Kidney epithelial cell (primary cell): ENCODE measurements at regions not wholly inside any gene's neighbourhood (a gene's known extent, or its start where the extent isn't known, plus 50 kb on each side); places are given as distances from the start of the nearest gene placed in this dataset.

Experiments used
- DNase-seq: peaks from one replicate; pipeline ENCODE4 v3.0.0-alpha.2; 2010; ENCODE audit warnings: low read depth
- H3K27me3 ChIP-seq: 2 replicates; pipeline ENCODE4 v1.6.0; 2011; ENCODE audit warnings: low read length; ENCODE audit not compliant: control insufficient read depth, insufficient read depth
- H3K36me3 ChIP-seq: 2 replicates; pipeline ENCODE4 v1.5.1; 2011; ENCODE audit warnings: low read length; ENCODE audit not compliant: control insufficient read depth, insufficient read depth
- H3K4me3 ChIP-seq: 2 replicates; pipeline ENCODE4 v1.5.1; 2011; ENCODE audit warnings: low read depth, mild to moderate bottlenecking, control low read depth, low read length
- CTCF ChIP-seq: IDR thresholded peaks from 2 replicates; pipeline ENCODE4 v1.5.1; 2011; ENCODE audit warnings: mild to moderate bottlenecking, moderate library complexity, low read length, control low read depth, inconsistent platforms; ENCODE audit not compliant: insufficient read depth, poor library complexity, severe bottlenecking

GRCh38 chr14:58825606-58826005 lies 187.8 kb downstream of the DACT1 start:
- no peak for DNase-seq
- Histone ChIP-seq H3K4me3 (no peak overlapping the region), H3K36me3 (no peaks in the 10 kb centered on the region), H3K27me3 (no peaks in the 10 kb centered on the region)
- no peak for TF ChIP-seq CTCF

DNA sequence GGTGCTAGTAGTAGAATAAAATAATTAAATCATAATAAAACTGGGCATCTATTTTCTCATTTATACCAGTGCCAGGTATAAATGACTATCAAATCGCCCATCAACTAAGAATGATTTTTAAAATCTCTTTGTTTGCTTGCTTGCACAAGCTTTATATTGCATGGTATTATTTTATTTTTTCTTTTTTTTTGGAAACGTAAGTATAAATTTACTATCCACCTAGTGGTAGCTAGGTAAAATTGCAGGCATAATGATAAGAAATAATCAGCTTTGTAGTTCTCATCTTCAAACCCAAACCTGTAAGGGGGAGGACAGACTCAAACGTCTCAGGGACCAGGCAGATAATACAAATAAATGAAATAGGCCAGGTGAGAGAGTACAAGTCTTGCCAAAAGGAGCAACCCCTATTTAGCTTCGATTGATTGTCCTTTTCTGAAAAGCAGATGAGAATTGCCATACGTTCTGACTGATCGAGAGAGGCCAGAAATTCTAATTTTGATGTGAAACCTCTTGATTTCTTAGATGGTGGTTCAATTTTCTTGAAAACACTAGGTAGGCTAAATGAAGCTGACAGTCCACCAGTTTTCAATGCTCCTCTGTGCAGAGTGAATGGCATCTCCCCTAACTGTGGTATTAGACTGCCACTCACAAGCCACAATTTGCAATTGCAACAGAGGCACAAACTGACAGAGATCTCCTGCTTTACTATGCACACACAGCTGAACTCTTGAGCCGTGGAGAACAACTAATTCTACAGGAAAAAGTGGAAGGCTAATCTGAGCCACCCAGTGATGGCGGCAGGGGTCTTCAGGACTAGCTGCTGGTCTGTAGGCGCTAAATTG lies 189.3 kb downstream of the DACT1 start:
- DNase-seq = no peak
- peak; percentile 30 for TF ChIP-seq CTCF
- H3K4me3 ChIP-seq = no peak overlapping the region
- no peaks in the 10 kb centered on the region for H3K27me3 ChIP-seq
- no peaks in the 10 kb centered on the region for H3K36me3 ChIP-seq

DNA sequence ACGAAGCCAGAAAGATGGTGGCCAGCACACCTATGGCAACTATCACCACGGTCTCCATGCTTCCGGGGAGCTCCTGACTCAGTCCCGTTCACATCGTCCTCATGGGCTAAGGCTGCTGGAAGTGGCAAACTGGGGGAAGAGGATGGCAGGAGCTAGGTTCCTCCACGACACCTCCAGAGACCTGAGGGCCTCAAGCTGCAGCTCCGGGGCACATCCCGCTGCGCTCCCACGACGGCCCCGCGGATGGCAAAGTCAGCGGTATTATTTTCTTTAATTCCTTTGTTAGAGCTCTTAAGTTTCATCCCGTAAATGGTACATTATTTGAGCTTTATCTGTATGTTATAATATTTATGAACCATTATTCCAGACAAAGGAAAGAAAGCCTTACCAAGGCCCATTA lies 190.5 kb downstream of the DACT1 start:
- H3K27me3 ChIP-seq = no peaks in the 10 kb centered on the region
- DNase-seq = no peak
- no peak overlapping the region for H3K4me3 ChIP-seq
- no peaks in the 10 kb centered on the region for H3K36me3 ChIP-seq
- no peak for TF ChIP-seq CTCF

- DNase-seq = peak; percentile 18
- H3K27me3 ChIP-seq = no peaks in the 10 kb centered on the region
- no peaks in the 10 kb centered on the region for H3K36me3 ChIP-seq
- no peak overlapping the region for H3K4me3 ChIP-seq
- no peak for TF ChIP-seq CTCF
Observed at GRCh38 chr14:58829594-58829993, 191.8 kb downstream of the DACT1 start.

DNA sequence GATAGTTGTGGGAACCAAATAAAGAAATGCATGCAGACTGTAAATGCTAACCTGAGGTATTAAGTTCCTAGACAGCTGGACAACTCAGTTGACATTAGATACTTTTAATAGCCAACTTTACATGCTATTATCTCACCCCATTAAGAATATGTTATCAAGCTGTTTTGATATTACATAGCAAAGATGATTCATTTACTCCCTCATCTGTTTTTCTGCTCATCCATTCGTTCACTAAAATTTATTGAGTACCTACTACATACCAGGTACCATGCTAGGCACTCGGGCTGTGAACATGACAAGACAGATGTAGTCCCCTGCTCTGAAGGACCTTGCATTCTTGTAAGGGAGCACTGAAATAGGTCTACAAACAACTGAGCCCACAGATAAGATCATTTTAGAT lies 192.4 kb downstream of the DACT1 start:
- DNase-seq = no peak
- H3K27me3 ChIP-seq = no peaks in the 10 kb centered on the region
- no peak for TF ChIP-seq CTCF
- H3K36me3 ChIP-seq = no peaks in the 10 kb centered on the region
- H3K4me3 ChIP-seq = no peak overlapping the region

DNA sequence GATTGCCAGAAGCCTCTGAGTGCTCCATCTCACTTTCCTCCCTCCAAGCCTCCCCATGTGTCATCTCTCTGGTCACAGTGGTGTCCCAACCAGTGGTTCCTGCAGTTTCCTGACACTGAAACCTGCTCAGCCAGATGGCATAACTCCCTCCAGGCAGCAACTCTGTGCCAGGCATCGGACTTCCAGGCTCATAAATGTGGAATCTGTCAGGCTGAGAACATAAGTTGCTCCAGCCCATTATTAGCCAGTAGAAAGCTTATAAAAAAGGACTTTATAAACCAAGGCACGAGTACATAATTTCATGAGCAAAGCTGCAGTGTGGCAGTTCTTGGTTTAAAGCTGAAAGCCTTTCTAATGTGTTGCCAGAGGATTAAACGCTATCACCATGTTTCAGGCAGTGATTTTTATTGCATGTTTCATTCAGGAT lies 194.3 kb downstream of the DACT1 start:
- no peaks in the 10 kb centered on the region for H3K36me3 ChIP-seq
- H3K4me3 ChIP-seq = no peak overlapping the region
- no peak for TF ChIP-seq CTCF
- no peaks in the 10 kb centered on the region for H3K27me3 ChIP-seq
- DNase-seq = no peak
